Testis (tissue), 2 donors: ENCODE measurements at regions not wholly inside any gene's neighbourhood (a gene's known extent, or its start where the extent isn't known, plus 50 kb on each side); places are given as distances from the start of the nearest gene placed in this dataset.

Experiments
- DNase-seq: peaks from one replicate; pipeline ENCODE4 v3.0.0-alpha.2; 2019
- H3K27ac ChIP-seq, 2 donors: fragments of 200-600 bp; sonication (generic); one replicate each; pipeline ENCODE4 v1.5.1; 2019
- H3K27me3 ChIP-seq: fragments of 200-600 bp; sonication (generic); one replicate; pipeline ENCODE4 v1.5.1; 2019
- H3K36me3 ChIP-seq: fragments of 200-600 bp; sonication (generic); one replicate; pipeline ENCODE4 v1.5.1; 2017; ENCODE audit warnings: low read depth; ENCODE audit errors: missing control alignments
- H3K4me1 ChIP-seq: fragments of 200-600 bp; sonication (generic); one replicate; pipeline ENCODE4 v1.5.1; 2019
- H3K4me3 ChIP-seq, 2 donors: fragments of 200-600 bp; sonication (generic); one replicate each; pipeline ENCODE4 v1.5.1; 2017 to 2019
- H3K9me3 ChIP-seq: fragments of 200-600 bp; sonication (generic); one replicate; pipeline ENCODE4 v1.5.1; 2017
- POLR2A ChIP-seq: fragments of 450-650 bp; IDR thresholded peaks from one replicate; pipeline ENCODE4 v1.6.1; 2017; ENCODE audit warnings: antibody characterized with exemption, mild to moderate bottlenecking, moderate library complexity
- WGBS, 2 donors: methylation state at CpG; one replicate each; pipeline ENCODE4 v1.1.5; 2018; 5-methylcytosine and 5-hydroxymethylcytosine counted together
- intact Hi-C: fragments of 100-400 bp; cut with DNase I; formaldehyde crosslinking; loops from one replicate; pipeline ENCODE4 v1.15.1; 2023; ENCODE audit warnings: low total_unique reads
- TF ChIP-seq, protein P1 (sequence below), 3 experiments: fragments of 450-650 bp in 2 of 3; fragments of 200-600 bp in 1 of 3; sonication (generic) in 1 of 3; IDR thresholded peaks; one replicate each; pipeline ENCODE4 v1.5.1; 2016 to 2019; ENCODE audit warnings: antibody characterized with exemption in 3 of 3, mild to moderate bottlenecking in 2 of 3, moderate library complexity in 1 of 3

DNA sequence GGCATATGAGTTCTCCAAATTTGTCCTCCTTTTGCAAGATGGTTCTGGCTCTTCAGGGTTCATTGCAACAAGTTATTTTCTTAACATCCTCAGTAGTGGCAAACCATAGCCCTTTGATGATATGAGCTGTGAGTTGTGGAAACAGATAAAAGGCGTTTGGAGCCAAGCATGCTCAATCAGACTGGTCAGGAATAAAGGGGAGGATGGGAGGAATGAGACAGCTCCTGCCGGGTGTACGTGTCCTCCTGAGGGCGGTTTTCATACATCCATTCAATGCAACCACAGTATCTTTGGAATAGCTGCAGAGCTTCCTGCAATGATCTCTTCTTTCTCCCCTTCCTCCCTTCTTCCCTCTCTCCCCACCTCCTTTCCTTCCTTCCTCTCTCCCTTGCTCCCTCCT lies 245.8 kb downstream of the GLI2 start:
- H3K27ac ChIP-seq, result no peak overlapping the region
- H3K4me3 ChIP-seq, result no peak overlapping the region
- no peak for TF ChIP-seq POLR2A
- TF ChIP-seq, protein P1, sequence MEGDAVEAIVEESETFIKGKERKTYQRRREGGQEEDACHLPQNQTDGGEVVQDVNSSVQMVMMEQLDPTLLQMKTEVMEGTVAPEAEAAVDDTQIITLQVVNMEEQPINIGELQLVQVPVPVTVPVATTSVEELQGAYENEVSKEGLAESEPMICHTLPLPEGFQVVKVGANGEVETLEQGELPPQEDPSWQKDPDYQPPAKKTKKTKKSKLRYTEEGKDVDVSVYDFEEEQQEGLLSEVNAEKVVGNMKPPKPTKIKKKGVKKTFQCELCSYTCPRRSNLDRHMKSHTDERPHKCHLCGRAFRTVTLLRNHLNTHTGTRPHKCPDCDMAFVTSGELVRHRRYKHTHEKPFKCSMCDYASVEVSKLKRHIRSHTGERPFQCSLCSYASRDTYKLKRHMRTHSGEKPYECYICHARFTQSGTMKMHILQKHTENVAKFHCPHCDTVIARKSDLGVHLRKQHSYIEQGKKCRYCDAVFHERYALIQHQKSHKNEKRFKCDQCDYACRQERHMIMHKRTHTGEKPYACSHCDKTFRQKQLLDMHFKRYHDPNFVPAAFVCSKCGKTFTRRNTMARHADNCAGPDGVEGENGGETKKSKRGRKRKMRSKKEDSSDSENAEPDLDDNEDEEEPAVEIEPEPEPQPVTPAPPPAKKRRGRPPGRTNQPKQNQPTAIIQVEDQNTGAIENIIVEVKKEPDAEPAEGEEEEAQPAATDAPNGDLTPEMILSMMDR (IDR thresholded peaks at IDR 0.05), result no peak
- H3K36me3 ChIP-seq, result no peaks in the 10 kb centered on the region
- no peaks in the 10 kb centered on the region for H3K27me3 ChIP-seq
- no peaks in the 10 kb centered on the region for H3K9me3 ChIP-seq
- peaks cover 10% of the 10 kb centered on the region for H3K4me1 ChIP-seq
- WGBS, 2 donors, result 76 to 81% methylated on average over 4 of the region's 4 CpGs
- intact Hi-C loops, result no loop called here
- no peak for DNase-seq

DNA sequence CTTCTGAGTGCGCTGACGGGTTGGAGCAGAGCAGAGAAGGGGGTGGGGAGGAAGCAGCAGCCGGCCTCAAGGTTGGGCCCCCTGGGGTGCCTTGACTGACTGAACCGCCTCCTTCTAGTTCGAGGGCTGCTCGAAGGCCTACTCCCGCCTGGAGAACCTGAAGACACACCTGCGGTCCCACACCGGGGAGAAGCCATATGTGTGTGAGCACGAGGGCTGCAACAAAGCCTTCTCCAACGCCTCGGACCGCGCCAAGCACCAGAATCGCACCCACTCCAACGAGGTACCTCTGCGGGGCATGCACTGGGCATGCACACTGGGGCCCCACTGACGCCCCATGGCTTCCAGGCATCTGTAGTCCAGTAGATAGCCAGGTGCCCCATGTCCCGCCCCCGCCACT lies 246.9 kb downstream of the GLI2 start:
- no peak for DNase-seq
- H3K4me3 ChIP-seq, result no peak overlapping the region
- H3K27me3 ChIP-seq, result no peaks in the 10 kb centered on the region
- H3K27ac ChIP-seq, result no peak overlapping the region
- no peaks in the 10 kb centered on the region for H3K9me3 ChIP-seq
- 80 to 81% methylated on average over 12 to 20 of the region's 20 CpGs for WGBS, 2 donors
- intact Hi-C loops, result no loop called here
- H3K36me3 ChIP-seq, result no peaks in the 10 kb centered on the region
- no peak for TF ChIP-seq POLR2A
- TF ChIP-seq, protein P1 (IDR thresholded peaks at IDR 0.05), result no peak
- peaks cover 7% of the 10 kb centered on the region for H3K4me1 ChIP-seq

DNA sequence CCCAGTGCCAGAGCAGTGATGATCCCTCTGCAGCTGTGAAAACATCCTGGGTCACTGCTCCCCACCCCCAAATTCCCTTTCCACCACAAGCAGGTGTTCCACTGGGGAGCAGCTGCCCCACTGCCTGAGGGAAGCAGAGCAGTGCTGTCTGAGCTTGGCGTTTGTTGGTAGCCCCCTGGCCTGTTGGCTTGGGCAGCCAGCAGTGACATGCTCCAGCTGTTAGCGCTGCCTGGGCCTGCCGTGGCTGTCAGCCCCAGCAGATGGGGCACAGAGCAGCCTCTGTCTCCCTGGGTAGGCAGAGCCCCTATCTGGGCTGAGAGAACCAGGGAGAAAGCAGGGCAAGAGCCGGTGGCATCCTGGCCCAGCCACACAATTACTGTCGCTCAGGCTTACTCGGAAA lies 247.7 kb downstream of the GLI2 start:
- no peak for DNase-seq
- Histone ChIP-seq H3K4me1 (peaks cover 8% of the 10 kb centered on the region), H3K27me3 (no peaks in the 10 kb centered on the region), H3K4me3 (no peak overlapping the region), H3K27ac (no peak overlapping the region), H3K9me3 (no peaks in the 10 kb centered on the region), H3K36me3 (no peaks in the 10 kb centered on the region)
- 61 to 89% methylated on average over 3 to 6 of the region's 6 CpGs for WGBS, 2 donors
- TF ChIP-seq, protein P1 (IDR thresholded peaks at IDR 0.05), result no peak
- TF ChIP-seq POLR2A, result no peak
- intact Hi-C loops, result no loop called here

DNA sequence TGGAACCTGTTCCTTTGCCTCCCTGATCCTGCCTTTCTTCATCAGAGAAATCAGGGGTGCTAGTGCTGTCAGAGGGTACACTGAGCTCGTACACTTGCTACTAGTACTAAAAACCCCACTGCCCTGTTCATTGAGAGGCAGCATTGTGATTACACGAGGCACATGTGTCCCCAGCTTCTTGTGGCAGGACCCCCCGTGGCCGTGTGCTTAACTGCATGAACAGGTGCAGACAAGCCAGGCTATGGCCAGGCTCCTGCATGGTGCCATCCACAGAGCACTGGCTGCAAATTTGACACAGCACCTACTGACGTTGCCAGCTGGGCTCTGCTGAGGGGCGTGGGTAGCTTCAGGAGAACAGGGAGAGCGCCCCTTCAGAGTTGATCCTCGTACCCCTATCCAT lies 248.4 kb downstream of the GLI2 start:
- DNase-seq, result no peak
- H3K4me1 ChIP-seq, result peaks cover 8% of the 10 kb centered on the region
- no peaks in the 10 kb centered on the region for H3K36me3 ChIP-seq
- 87 to 100% methylated on average over 1 to 8 of the region's 8 CpGs for WGBS, 2 donors
- TF ChIP-seq, protein P1 (IDR thresholded peaks at IDR 0.05), result no peak
- TF ChIP-seq POLR2A, result no peak
- no peak overlapping the region for H3K27ac ChIP-seq
- intact Hi-C loops, result no loop called here
- no peak overlapping the region for H3K4me3 ChIP-seq
- no peaks in the 10 kb centered on the region for H3K27me3 ChIP-seq
- no peaks in the 10 kb centered on the region for H3K9me3 ChIP-seq

DNA sequence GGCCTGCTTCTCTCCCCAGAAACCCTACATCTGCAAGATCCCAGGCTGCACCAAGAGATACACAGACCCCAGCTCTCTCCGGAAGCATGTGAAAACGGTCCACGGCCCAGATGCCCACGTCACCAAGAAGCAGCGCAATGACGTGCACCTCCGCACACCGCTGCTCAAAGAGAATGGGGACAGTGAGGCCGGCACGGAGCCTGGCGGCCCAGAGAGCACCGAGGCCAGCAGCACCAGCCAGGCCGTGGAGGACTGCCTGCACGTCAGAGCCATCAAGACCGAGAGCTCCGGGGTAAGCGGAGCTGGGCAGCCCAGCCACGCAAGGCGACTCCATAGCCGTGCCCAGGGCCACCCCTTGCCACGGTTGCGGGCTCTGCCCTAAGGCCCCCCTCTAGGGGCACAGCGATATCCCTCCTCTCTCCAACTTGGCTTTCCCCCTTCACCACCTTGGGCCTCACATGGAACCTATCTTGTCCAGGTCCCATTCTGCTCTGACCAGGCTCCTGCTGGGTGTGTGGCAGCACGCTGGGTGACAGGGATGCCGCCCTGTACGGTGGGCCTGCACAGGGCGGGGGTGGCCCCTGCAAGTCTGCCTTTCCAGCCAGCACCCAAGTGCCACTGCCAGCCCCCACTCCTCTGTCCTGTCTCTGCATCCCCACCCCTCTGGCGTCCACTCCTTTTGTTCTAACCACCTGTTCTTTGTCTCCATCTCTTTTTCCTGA lies 248.9 kb downstream of the GLI2 start:
- H3K36me3 ChIP-seq, result no peaks in the 10 kb centered on the region

More for the DNA sequence above, 248.9 kb downstream of the GLI2 start:
- 94 to 98% methylated on average over 19 to 28 of the region's 28 CpGs for WGBS, 2 donors
- Histone ChIP-seq H3K4me3 (no peak overlapping the region), H3K27ac (no peak overlapping the region), H3K4me1 (peaks cover 8% of the 10 kb centered on the region), H3K9me3 (no peaks in the 10 kb centered on the region), H3K27me3 (no peaks in the 10 kb centered on the region)
- intact Hi-C loops, result no loop called here
- TF ChIP-seq, protein P1 (IDR thresholded peaks at IDR 0.05), result no peak
- no peak for TF ChIP-seq POLR2A
- DNase-seq, result no peak
